B cell (primary cell): ENCODE measurements at regions not wholly inside any gene's neighbourhood (a gene's known extent, or its start where the extent isn't known, plus 50 kb on each side); places are given as distances from the start of the nearest gene placed in this dataset.

ENCODE experiments used
- ATAC-seq: fragments of 200-7000 bp; cut with Tn5 transposase; one replicate; pipeline ENCODE4 v1.10.0; 2021; ENCODE audit warnings: low read depth, mild to moderate bottlenecking, moderate number of reproducible peaks, moderate library complexity
- CTCF ChIA-PET: fragments of 350-600 bp; sonication (Branson Sonifier 250); formaldehyde crosslinking; loops from one replicate; lab custom pipeline; 2021; ENCODE audit warnings: antibody characterized with exemption, inconsistent platforms; lab: Charles Lee
- POLR2A ChIA-PET: fragments of 350-600 bp; sonication (Branson Sonifier 250); formaldehyde crosslinking; loops from one replicate; lab custom pipeline; 2021; ENCODE audit warnings: antibody characterized with exemption; lab: Charles Lee
- DNase-seq: peaks from one replicate; pipeline ENCODE4 v3.0.0; 2013
- H2AFZ ChIP-seq: 2 replicates; pipeline ENCODE4 v1.6.1; 2012; ENCODE audit warnings: mild to moderate bottlenecking, low read depth, low read length; ENCODE audit not compliant: insufficient read depth, poor library complexity, severe bottlenecking
- H3K27ac ChIP-seq, 2 donors: 1 replicate in 1 of 2; 2 replicates in 1 of 2; pipeline ENCODE4 v1.5.1; 2012 to 2013; ENCODE audit warnings: low read length in 2 of 2, mild to moderate bottlenecking in 2 of 2, moderate library complexity in 1 of 2
- H3K27me3 ChIP-seq, 4 experiments: fragments of 200-600 bp in 1 of 4; sonication (generic) in 1 of 4; replicated peaks in 1 of 4; 1 replicate in 2 of 4; 2 replicates in 2 of 4; pipeline versions ENCODE4 v1.6.1 to v1.7.0; 2013 to 2016; ENCODE audit warnings: low read length in 3 of 4, mild to moderate bottlenecking in 2 of 4, mixed read lengths in 1 of 4, moderate library complexity in 1 of 4; ENCODE audit not compliant: insufficient read depth in 4 of 4, control insufficient read depth in 3 of 4; ENCODE audit errors: control extremely low read depth in 1 of 4
- H3K36me3 ChIP-seq, 2 experiments: replicated peaks in 1 of 2; 1 replicate in 1 of 2; 2 replicates in 1 of 2; pipeline versions ENCODE4 v1.6.1 to v1.7.1; 2013; ENCODE audit warnings: low read length in 1 of 2; ENCODE audit not compliant: insufficient read depth in 2 of 2, control insufficient read depth in 1 of 2; ENCODE audit errors: control extremely low read depth in 1 of 2, extremely low read depth in 1 of 2
- H3K4me1 ChIP-seq, 2 donors: fragments of 200-600 bp in 1 of 2; sonication (generic) in 1 of 2; 1 replicate in 1 of 2; 2 replicates in 1 of 2; pipeline versions ENCODE4 v1.5.1 to v1.6.1; 2013 to 2017; ENCODE audit warnings: low read length in 2 of 2; ENCODE audit not compliant: control insufficient read depth in 2 of 2, insufficient read depth in 2 of 2
- H3K4me2 ChIP-seq: replicated peaks from 2 replicates; pipeline ENCODE3; 2012; ENCODE audit warnings: mild to moderate bottlenecking, low read depth, low read length; ENCODE audit not compliant: poor library complexity, severe bottlenecking
- H3K4me3 ChIP-seq, 5 experiments: fragments of 200-600 bp in 1 of 5; sonication (generic) in 1 of 5; 1 replicate in 3 of 5; 2 replicates in 2 of 5; pipeline versions ENCODE4 v1.5.1 to v1.7.0; 2011 to 2016; ENCODE audit warnings: low read length in 4 of 5, mild to moderate bottlenecking in 4 of 5, low read depth in 2 of 5, control low read depth in 1 of 5, moderate library complexity in 1 of 5; ENCODE audit not compliant: insufficient read depth in 1 of 5; ENCODE audit errors: control extremely low read depth in 1 of 5, extremely low read depth in 1 of 5
- H3K79me2 ChIP-seq: fragments of 200-600 bp; sonication (generic); one replicate; pipeline ENCODE4 v1.6.0; 2016; ENCODE audit warnings: low read length; ENCODE audit not compliant: control insufficient read depth, insufficient read depth
- H3K9ac ChIP-seq: fragments of 200-600 bp; sonication (generic); 2 replicates; pipeline ENCODE4 v1.6.1; 2017; ENCODE audit warnings: mild to moderate bottlenecking, low read length, moderate library complexity
- H3K9me3 ChIP-seq, 3 donors: one replicate each; pipeline versions ENCODE4 v1.6.1 to v1.7.1; 2013; ENCODE audit warnings: low read length in 2 of 3; ENCODE audit not compliant: control insufficient read depth in 2 of 3, insufficient read depth in 1 of 3; ENCODE audit errors: control extremely low read depth in 1 of 3
- H4K20me1 ChIP-seq: 2 replicates; pipeline ENCODE4 v1.6.0; 2012; ENCODE audit warnings: mild to moderate bottlenecking, low read length; ENCODE audit not compliant: insufficient read depth, control insufficient read depth, poor library complexity, severe bottlenecking
- H3K27ac Mint-ChIP-seq: one replicate; pipeline ENCODE4 v1.8.0; 2021; ENCODE audit warnings: mixed read lengths
- H3K27me3 Mint-ChIP-seq: one replicate; pipeline ENCODE4 v1.8.0; 2021; ENCODE audit warnings: mixed read lengths
- H3K4me1 Mint-ChIP-seq: one replicate; pipeline ENCODE4 v1.8.0; 2021; ENCODE audit warnings: mixed read lengths
- H3K4me3 Mint-ChIP-seq: one replicate; pipeline ENCODE4 v1.8.0; 2021; ENCODE audit warnings: mixed read lengths
- H3K9me3 Mint-ChIP-seq: one replicate; pipeline ENCODE4 v1.8.0; 2022; ENCODE audit warnings: mixed read lengths; ENCODE audit not compliant: insufficient read depth
- CTCF ChIP-seq: fragments of 200-600 bp; IDR thresholded peaks from one replicate; pipeline ENCODE4 v1.8.0; 2022; ENCODE audit warnings: antibody characterized with exemption, mild to moderate bottlenecking
- EZH2 ChIP-seq: IDR thresholded peaks from 2 replicates; pipeline ENCODE4 v1.6.1; 2012; ENCODE audit warnings: borderline replicate concordance, low read depth, mild to moderate bottlenecking, moderate library complexity, low read length; ENCODE audit not compliant: insufficient read depth, poor library complexity, severe bottlenecking
- WGBS: methylation state at CpG from one replicate; pipeline ENCODE4 v1.1.5; 2013; ENCODE audit warnings: missing lambda C conversion rate; ENCODE audit not compliant: insufficient coverage; 5-methylcytosine and 5-hydroxymethylcytosine counted together
- intact Hi-C: fragments of 100-400 bp; cut with micrococcal nuclease; formaldehyde crosslinking; loops from one replicate; pipeline ENCODE4 v1.10.0; 2022

DNA sequence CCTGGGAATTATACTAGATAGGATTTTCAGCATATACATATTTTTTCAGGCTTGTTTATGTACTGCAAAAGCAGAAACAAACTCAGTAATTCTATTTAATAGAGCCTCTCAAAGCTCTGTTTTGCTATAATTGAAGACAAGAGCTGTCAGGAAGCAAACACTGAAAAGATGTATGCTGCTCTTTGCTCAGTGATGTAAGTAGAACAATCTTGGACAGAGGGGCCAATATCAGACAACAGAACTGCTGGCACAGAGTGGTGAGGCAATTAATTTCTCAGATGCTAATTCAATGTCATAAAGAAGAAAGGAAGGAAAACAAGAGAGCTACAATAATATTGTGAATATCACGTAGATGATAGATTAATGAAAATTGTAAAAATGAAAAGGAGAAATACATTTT, 663.3 kb upstream of the ADGRB3 start:
- ChIA-PET CTCF (no interaction called here), POLR2A (no interaction called here)
- no peak overlapping the region for H3K27ac ChIP-seq
- DNase-seq (no peak), ATAC-seq (no peak)
- H2AFZ ChIP-seq = no peak overlapping the region
- TF ChIP-seq CTCF (no peak), EZH2 (no peak)
- no peak overlapping the region for H3K4me3 Mint-ChIP-seq
- H3K4me3 ChIP-seq = no peak overlapping the region
- WGBS = no CpG with 5 or more reads among the region's 1 CpG
- H3K9ac ChIP-seq = no peak overlapping the region
- H3K9me3 Mint-ChIP-seq = peaks cover 2% of the 10 kb centered on the region
- H3K27ac Mint-ChIP-seq = no peak overlapping the region
- no peaks in the 10 kb centered on the region for H3K79me2 ChIP-seq
- no peaks in the 10 kb centered on the region for H3K27me3 ChIP-seq
- no peaks in the 10 kb centered on the region for H3K4me1 Mint-ChIP-seq
- no peak overlapping the region for H3K4me2 ChIP-seq
- no peaks in the 10 kb centered on the region for H3K9me3 ChIP-seq
- no peaks in the 10 kb centered on the region for H3K4me1 ChIP-seq
- intact Hi-C loops = no loop called here
- no peaks in the 10 kb centered on the region for H4K20me1 ChIP-seq
- no peaks in the 10 kb centered on the region for H3K27me3 Mint-ChIP-seq
- H3K36me3 ChIP-seq = no peaks in the 10 kb centered on the region

GRCh38 chr6:67966830-67967229, 668.3 kb upstream of the ADGRB3 start:
- 100% methylated on average over 1 of the region's 1 CpG for WGBS
- H3K27me3 Mint-ChIP-seq = no peaks in the 10 kb centered on the region
- no peak overlapping the region for H2AFZ ChIP-seq
- H3K27ac Mint-ChIP-seq = no peak overlapping the region
- no peak overlapping the region for H3K4me3 Mint-ChIP-seq
- no peak overlapping the region for H3K4me2 ChIP-seq
- no peaks in the 10 kb centered on the region for H3K4me1 ChIP-seq
- H3K4me1 Mint-ChIP-seq = no peaks in the 10 kb centered on the region
- H3K27me3 ChIP-seq = no peaks in the 10 kb centered on the region
- no peak overlapping the region for H3K27ac ChIP-seq
- H3K79me2 ChIP-seq = no peaks in the 10 kb centered on the region
- TF ChIP-seq EZH2 = no peak
- TF ChIP-seq CTCF = no peak
- no peaks in the 10 kb centered on the region for H3K36me3 ChIP-seq
- no peak for ATAC-seq
- DNase-seq = no peak
- no peak overlapping the region for H3K9ac ChIP-seq
- H4K20me1 ChIP-seq = no peaks in the 10 kb centered on the region
- ChIA-PET POLR2A (no interaction called here), CTCF (no interaction called here)
- no peaks in the 10 kb centered on the region for H3K9me3 Mint-ChIP-seq
- H3K4me3 ChIP-seq = no peak overlapping the region
- intact Hi-C loops = no loop called here
- no peaks in the 10 kb centered on the region for H3K9me3 ChIP-seq
